SK-N-SH (cell line): ENCODE measurements at regions not wholly inside any gene's neighbourhood (a gene's known extent, or its start where the extent isn't known, plus 50 kb on each side); places are given as distances from the start of the nearest gene placed in this dataset.

Source experiments
- ELF1 ChIP-seq: IDR thresholded peaks from 2 replicates; pipeline ENCODE4 v1.4.0; 2012
- EP300 ChIP-seq, 2 experiments: IDR thresholded peaks; 2 replicates each; pipeline versions ENCODE4 v1.4.0 to v1.6.1; 2012; ENCODE audit warnings: borderline replicate concordance in 1 of 2, low read depth in 1 of 2, low read length in 1 of 2
- GABPA ChIP-seq: IDR thresholded peaks from 2 replicates; pipeline ENCODE4 v1.4.0; 2012; ENCODE audit warnings: low read depth, mild to moderate bottlenecking
- NFIC ChIP-seq: IDR thresholded peaks from 2 replicates; pipeline ENCODE4 v1.4.0; 2012; ENCODE audit warnings: borderline replicate concordance
- POLR2AphosphoS5 ChIP-seq: IDR thresholded peaks from 2 replicates; pipeline ENCODE4 v1.6.1; 2012; ENCODE audit warnings: low read depth, low read length
- RAD21 ChIP-seq: IDR thresholded peaks from 2 replicates; pipeline ENCODE4 v1.6.1; 2012; ENCODE audit warnings: mild to moderate bottlenecking, low read length
- RFX5 ChIP-seq: IDR thresholded peaks from 2 replicates; pipeline ENCODE4 v1.6.1; 2012; ENCODE audit warnings: mild to moderate bottlenecking, improper control_type of control experiment, low read length
- YY1 ChIP-seq: IDR thresholded peaks from 2 replicates; pipeline ENCODE4 v1.4.0; 2012; ENCODE audit warnings: low read depth, mild to moderate bottlenecking
- TF ChIP-seq, protein P1 (sequence below): fragments of 200-600 bp; sonication (generic); IDR thresholded peaks from 2 replicates; pipeline ENCODE4 v1.6.1; 2017; ENCODE audit warnings: antibody characterized with exemption, mild to moderate bottlenecking, moderate library complexity
- TF ChIP-seq, protein P2 (sequence below): fragments of 150-350 bp; IDR thresholded peaks from 2 replicates; pipeline ENCODE4 v1.6.1; 2017; ENCODE audit warnings: antibody characterized with exemption, low read length, low read depth, borderline replicate concordance

DNA sequence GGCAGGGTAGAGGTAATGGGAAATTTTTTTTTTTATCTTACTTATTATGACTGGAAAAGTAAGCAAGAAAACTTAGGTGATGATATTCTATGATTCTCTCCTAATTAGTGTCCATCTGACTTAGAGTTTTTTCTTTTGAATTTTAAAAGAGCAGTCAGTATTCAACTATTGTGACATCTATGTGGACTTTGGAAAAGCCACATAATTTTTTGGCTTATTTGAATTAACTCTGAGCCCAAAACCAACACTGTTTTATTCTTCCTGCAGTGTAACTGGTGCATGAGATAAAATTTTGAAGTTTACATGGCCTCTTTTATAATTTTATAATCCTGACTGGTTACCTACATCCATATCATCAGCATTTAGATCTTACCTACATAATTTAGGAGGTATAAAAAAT, 619.7 kb downstream of the EPM2A start:
- TF ChIP-seq YY1: no peak
- no peak for TF ChIP-seq POLR2AphosphoS5
- TF ChIP-seq, protein P1, sequence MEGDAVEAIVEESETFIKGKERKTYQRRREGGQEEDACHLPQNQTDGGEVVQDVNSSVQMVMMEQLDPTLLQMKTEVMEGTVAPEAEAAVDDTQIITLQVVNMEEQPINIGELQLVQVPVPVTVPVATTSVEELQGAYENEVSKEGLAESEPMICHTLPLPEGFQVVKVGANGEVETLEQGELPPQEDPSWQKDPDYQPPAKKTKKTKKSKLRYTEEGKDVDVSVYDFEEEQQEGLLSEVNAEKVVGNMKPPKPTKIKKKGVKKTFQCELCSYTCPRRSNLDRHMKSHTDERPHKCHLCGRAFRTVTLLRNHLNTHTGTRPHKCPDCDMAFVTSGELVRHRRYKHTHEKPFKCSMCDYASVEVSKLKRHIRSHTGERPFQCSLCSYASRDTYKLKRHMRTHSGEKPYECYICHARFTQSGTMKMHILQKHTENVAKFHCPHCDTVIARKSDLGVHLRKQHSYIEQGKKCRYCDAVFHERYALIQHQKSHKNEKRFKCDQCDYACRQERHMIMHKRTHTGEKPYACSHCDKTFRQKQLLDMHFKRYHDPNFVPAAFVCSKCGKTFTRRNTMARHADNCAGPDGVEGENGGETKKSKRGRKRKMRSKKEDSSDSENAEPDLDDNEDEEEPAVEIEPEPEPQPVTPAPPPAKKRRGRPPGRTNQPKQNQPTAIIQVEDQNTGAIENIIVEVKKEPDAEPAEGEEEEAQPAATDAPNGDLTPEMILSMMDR: no peak
- TF ChIP-seq, protein P2, sequence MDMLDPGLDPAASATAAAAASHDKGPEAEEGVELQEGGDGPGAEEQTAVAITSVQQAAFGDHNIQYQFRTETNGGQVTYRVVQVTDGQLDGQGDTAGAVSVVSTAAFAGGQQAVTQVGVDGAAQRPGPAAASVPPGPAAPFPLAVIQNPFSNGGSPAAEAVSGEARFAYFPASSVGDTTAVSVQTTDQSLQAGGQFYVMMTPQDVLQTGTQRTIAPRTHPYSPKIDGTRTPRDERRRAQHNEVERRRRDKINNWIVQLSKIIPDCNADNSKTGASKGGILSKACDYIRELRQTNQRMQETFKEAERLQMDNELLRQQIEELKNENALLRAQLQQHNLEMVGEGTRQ: no peak
- no peak for TF ChIP-seq EP300 (IDR thresholded peaks at IDR 0.05; ENCODE audit: borderline replicate concordance in 1 of 2, low read depth in 1 of 2, low read length in 1 of 2)
- no peak for TF ChIP-seq RAD21
- TF ChIP-seq RFX5: no peak
- TF ChIP-seq GABPA: no peak
- TF ChIP-seq NFIC: no peak
- no peak for TF ChIP-seq ELF1
